Upper lobe of left lung (tissue), 6 donors: ENCODE measurements at regions not wholly inside any gene's neighbourhood (a gene's known extent, or its start where the extent isn't known, plus 50 kb on each side); places are given as distances from the start of the nearest gene placed in this dataset.
"Not testable (repeated sequence)": the region's sequence is repeated elsewhere in the genome, so short reads cannot be mapped to it uniquely, and the experiment has no call there.

ENCODE experiments used
- ATAC-seq, 2 donors: fragments of 200-7000 bp; cut with Tn5 transposase; one replicate each; pipeline ENCODE4 v1.9.1; 2022; ENCODE audit warnings: mild to moderate bottlenecking in 2 of 2, moderate library complexity in 2 of 2; ENCODE audit not compliant: low FRiP score in 2 of 2
- DNase-seq, 2 donors: peaks; one replicate each; pipeline ENCODE4 v3.0.0-alpha.2; 2019 to 2020
- H3K27ac ChIP-seq, 4 donors: fragments of 200-600 bp; sonication (generic); one replicate each; pipeline ENCODE4 v1.5.1; 2016 to 2019
- H3K27me3 ChIP-seq, 4 donors: fragments of 200-600 bp; sonication (generic); one replicate each; pipeline ENCODE4 v1.5.1; 2017 to 2019
- H3K36me3 ChIP-seq, 4 donors: fragments of 200-600 bp; sonication (generic); one replicate each; pipeline ENCODE4 v1.5.1; 2016 to 2019
- H3K4me1 ChIP-seq, 4 donors: fragments of 200-600 bp; sonication (generic); one replicate each; pipeline ENCODE4 v1.5.1; 2018 to 2019
- H3K4me3 ChIP-seq, 4 donors: fragments of 200-600 bp; sonication (generic); one replicate each; pipeline ENCODE4 v1.5.1; 2017 to 2019; ENCODE audit warnings: mild to moderate bottlenecking in 2 of 4, moderate library complexity in 1 of 4
- H3K9me3 ChIP-seq, 4 donors: fragments of 200-600 bp; sonication (generic); one replicate each; pipeline ENCODE4 v1.5.1; 2018 to 2019
- CTCF ChIP-seq, 6 experiments: fragments of 450-650 bp in 4 of 6; fragments of 200-600 bp in 2 of 6; sonication (generic) in 2 of 6; IDR thresholded peaks; one replicate each; pipeline ENCODE4 v1.5.1; 2016 to 2019; ENCODE audit warnings: antibody characterized with exemption in 6 of 6
- EP300 ChIP-seq, 4 donors: sonication (generic); formaldehyde crosslinking; IDR thresholded peaks; one replicate each; pipeline ENCODE4 v1.5.1; 2017; ENCODE audit warnings: antibody characterized with exemption in 4 of 4, control low read depth in 2 of 4
- POLR2A ChIP-seq, 4 donors: fragments of 450-650 bp; IDR thresholded peaks; one replicate each; pipeline ENCODE4 v1.5.1; 2016 to 2017; ENCODE audit warnings: antibody characterized with exemption in 4 of 4, mild to moderate bottlenecking in 2 of 4
- POLR2AphosphoS5 ChIP-seq, 2 donors: sonication (generic); formaldehyde crosslinking; IDR thresholded peaks; one replicate each; pipeline ENCODE4 v1.5.1; 2017; ENCODE audit warnings: antibody characterized with exemption in 2 of 2
- WGBS, 2 donors: methylation state at CpG; one replicate each; pipeline ENCODE4 v1.1.5; 2017 to 2018; 5-methylcytosine and 5-hydroxymethylcytosine counted together
- donor health status: DM: no; HTN: no; CAD: no; lungs with moderate emphysema.
- donor health status: DM: no; HTN: yes; CAD: no; lungs with severe emphysema.

GRCh38 chr14:39607978-39608377 is 175.7 kb upstream of the FBXO33 start:
- no peaks in the 10 kb centered on the region for H3K27me3 ChIP-seq
- 92 to 93% methylated on average over 1 of the region's 1 CpG for WGBS, 2 donors
- no peak for ATAC-seq

DNA sequence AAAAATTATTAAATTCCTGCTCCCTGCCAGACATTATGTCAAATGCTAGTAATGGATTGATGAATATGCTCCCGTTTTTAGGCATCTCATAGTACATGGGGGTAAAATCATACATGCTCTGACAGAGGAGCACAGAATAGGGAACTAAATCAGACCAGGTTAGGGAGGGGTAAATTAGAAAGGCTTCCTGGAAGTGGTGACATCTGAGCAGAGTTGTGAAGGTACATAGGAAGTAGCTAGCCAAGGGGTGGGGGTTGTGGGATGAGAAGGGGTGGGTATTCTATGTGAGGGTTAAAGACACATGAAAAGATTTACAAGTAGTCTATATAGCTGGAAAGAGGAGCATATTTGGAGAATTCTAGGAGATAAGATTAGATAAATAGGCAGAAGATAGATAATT is 171.7 kb upstream of the FBXO33 start:
- no peaks in the 10 kb centered on the region for H3K36me3 ChIP-seq
- TF ChIP-seq POLR2A (IDR thresholded peaks at IDR 0.05), result no peak
- no peaks in the 10 kb centered on the region for H3K4me1 ChIP-seq
- no peak for ATAC-seq
- H3K27ac ChIP-seq, result no peak overlapping the region
- H3K4me3 ChIP-seq, result no peak overlapping the region
- no peaks in the 10 kb centered on the region for H3K27me3 ChIP-seq
- no peak for DNase-seq
- peaks cover 0 to 4% (median 0%) of the 10 kb centered on the region in 4 donors for H3K9me3 ChIP-seq
- 81 to 89% methylated on average over 1 of the region's 1 CpG for WGBS, 2 donors

More at GRCh38 chr14:39607978-39608377, 175.7 kb upstream of the FBXO33 start:
- Histone ChIP-seq H3K36me3 (no peaks in the 10 kb centered on the region), H3K4me3 (no peak overlapping the region), H3K27ac (no peak overlapping the region), H3K9me3 (no peaks in the 10 kb centered on the region), H3K4me1 (no peaks in the 10 kb centered on the region)
- no peak for DNase-seq
- TF ChIP-seq CTCF (IDR thresholded peaks at IDR 0.05) (no peak), POLR2AphosphoS5 (IDR thresholded peaks at IDR 0.05) (no peak), POLR2A (IDR thresholded peaks at IDR 0.05) (no peak), EP300 (IDR thresholded peaks at IDR 0.05) (no peak)

DNA sequence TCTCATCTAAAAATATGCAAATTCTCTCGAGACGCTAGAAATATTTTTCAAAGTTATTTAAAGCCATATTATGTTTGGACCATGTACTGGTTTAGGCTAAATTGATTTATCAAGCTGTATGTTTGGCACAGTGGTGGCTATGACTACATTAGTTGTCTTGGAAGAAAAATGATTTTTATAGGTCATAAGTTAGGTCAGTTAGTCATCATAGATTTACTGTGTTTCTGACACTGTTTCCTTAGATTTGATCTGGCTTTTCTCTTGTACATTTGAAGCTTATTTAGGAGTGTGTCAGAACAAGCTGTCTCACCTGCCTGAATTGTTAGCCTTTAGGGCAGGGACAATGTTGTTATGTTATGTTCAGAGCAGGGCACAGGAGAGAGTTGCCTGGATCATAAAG is 161.1 kb upstream of the FBXO33 start:
- TF ChIP-seq POLR2A (IDR thresholded peaks at IDR 0.05) (no peak), EP300 (IDR thresholded peaks at IDR 0.05) (no peak), CTCF (IDR thresholded peaks at IDR 0.05) (no peak), POLR2AphosphoS5 (IDR thresholded peaks at IDR 0.05) (no peak)
- H3K27ac ChIP-seq, result no peak overlapping the region
- no peaks in the 10 kb centered on the region for H3K27me3 ChIP-seq
- H3K4me3 ChIP-seq, result no peak overlapping the region
- no peak for ATAC-seq
- H3K4me1 ChIP-seq, result no peaks in the 10 kb centered on the region
- H3K36me3 ChIP-seq, result no peaks in the 10 kb centered on the region
- no peak for DNase-seq
- no peaks in the 10 kb centered on the region for H3K9me3 ChIP-seq
- 87 to 92% methylated on average over 2 of the region's 2 CpGs for WGBS, 2 donors

DNA sequence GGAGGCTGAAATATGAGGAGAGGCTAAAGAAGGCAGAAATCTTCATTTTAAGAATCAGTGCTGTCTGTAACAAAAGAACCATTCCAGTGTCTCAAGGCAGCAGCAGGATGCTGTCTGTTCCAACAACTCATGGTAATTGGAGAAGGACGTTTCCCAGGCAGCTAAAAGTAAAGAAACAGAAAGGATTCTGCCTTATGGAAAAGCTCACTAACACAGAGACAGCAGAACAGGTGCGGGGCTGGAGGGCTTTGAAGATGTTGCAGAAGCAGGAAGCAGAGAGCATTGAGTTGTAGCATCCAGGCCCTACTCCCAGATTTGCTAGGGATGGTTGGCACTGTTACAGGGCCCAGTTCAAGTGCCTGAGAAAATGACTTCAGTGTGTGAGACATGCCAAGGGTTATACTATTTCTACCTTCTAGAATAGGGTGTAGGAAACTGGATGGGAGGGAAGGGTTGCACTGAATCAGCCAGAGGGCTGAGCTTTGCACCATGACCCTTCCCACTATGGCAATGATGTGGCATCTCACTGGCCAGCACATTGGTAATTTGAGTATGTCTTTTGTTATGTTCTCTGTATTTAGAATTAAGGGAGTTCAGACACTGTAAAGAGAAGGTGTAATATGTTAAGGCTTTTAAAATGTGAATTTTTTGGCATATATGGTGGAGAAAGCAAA is 160.0 kb upstream of the FBXO33 start:
- ATAC-seq, result no peak
- DNase-seq, result no peak
- Histone ChIP-seq H3K4me1 (no peaks in the 10 kb centered on the region), H3K4me3 (no peak overlapping the region), H3K36me3 (no peaks in the 10 kb centered on the region), H3K27me3 (no peaks in the 10 kb centered on the region), H3K9me3 (no peaks in the 10 kb centered on the region), H3K27ac (no peak overlapping the region)
- TF ChIP-seq CTCF (IDR thresholded peaks at IDR 0.05) (no peak), POLR2A (IDR thresholded peaks at IDR 0.05) (no peak), POLR2AphosphoS5 (IDR thresholded peaks at IDR 0.05) (no peak), EP300 (IDR thresholded peaks at IDR 0.05) (no peak)
- 63 to 72% methylated on average over 2 of the region's 2 CpGs for WGBS, 2 donors

DNA sequence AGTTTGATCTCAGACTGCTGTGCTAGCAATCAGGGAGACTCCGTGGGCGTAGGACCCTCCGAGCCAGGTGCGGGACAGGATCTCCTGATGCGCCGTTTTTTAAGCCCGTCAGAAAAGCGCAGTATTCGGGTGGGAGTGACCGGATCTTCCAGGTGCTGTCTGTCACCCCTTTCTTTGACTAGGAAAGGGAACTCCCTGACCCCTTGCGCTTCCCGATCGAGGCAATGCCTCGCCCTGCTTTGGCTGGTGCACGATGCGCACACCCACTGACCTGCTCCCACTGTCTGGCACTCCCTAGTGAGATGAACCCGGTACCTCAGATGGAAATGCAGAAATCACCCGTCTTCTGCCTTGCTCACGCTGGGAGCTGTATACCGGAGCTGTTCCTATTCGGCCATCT is 157.6 kb upstream of the FBXO33 start:
- peak in 1 of 2 donors; percentile 43 for DNase-seq
- not testable (repeated sequence) for ATAC-seq, H3K4me3 ChIP-seq, H3K27ac ChIP-seq, H3K9me3 ChIP-seq, H3K27me3 ChIP-seq, H3K36me3 ChIP-seq, H3K4me1 ChIP-seq
- 94 to 96% methylated on average over 18 to 21 of the region's 21 CpGs for WGBS, 2 donors

DNA sequence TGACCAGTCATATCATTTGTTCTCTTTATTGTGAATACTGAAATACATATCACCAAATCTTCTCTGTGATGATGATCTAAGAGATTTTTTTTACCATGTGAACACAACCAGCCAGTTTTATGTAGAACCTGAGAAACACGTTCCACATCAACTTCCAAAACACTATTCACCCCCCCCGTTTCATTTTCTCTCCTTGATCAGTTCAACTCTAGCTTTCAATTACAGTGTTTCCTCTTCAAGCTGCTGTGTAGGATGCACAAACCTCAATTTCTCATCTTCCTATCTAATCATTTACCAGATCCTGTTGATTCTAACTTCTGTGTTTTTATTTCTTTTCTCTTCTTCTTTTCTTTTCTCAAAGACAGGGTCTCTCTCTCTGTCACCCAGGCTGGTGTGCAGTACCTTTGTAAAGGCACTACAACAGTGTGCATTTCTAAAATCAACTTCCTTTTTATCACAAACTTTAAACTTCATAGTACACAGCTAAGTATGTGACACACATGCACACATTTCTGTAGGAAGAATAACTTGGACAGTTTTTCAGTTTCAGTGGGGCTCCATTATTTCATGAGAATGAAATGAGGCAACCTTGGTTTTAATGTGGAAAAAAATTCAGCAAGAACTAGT is 149.9 kb upstream of the FBXO33 start:
- H3K27ac ChIP-seq, result no peak overlapping the region
- ATAC-seq (no peak), DNase-seq (no peak)
- 20 to 33% methylated on average over 2 of the region's 2 CpGs for WGBS, 2 donors
- H3K9me3 ChIP-seq, result no peaks in the 10 kb centered on the region
- no peaks in the 10 kb centered on the region for H3K36me3 ChIP-seq
- no peaks in the 10 kb centered on the region for H3K4me1 ChIP-seq
- no peak for TF ChIP-seq POLR2AphosphoS5 (IDR thresholded peaks at IDR 0.05)
- TF ChIP-seq POLR2A (IDR thresholded peaks at IDR 0.05), result no peak
- no peak for TF ChIP-seq EP300 (IDR thresholded peaks at IDR 0.05)
- TF ChIP-seq CTCF (IDR thresholded peaks at IDR 0.05), result no peak
- H3K4me3 ChIP-seq, result no peak overlapping the region
- no peaks in the 10 kb centered on the region for H3K27me3 ChIP-seq
